ENCODE measurements at regions not wholly inside any gene's neighbourhood (a gene's known extent, or its start where the extent isn't known, plus 50 kb on each side); places are given as distances from the start of the nearest gene placed in this dataset.

DNA sequence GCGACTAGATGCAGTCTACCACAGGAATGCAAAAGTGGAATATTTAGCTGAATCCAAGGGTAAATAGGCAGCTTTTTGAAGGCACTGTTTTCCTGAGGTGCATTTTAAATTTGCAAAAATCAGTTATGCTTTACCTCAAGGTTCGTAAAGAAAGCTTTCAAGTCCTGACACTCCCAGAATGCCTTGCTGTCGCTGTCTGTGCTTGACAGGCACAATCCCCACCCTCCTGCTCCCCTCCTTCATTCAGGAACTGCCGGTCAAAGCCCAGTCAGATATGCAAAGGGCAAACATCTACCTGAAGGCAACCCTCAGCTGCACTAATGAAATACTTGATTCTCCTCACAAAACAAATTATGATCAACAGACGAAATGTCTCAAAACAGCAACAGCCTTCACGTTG lies 97.4 kb upstream of the DDX18 start:
- intact Hi-C loops (cut with DNase I) = no loop called here
- no peak for ATAC-seq (ENCODE audit: low FRiP score)
- no peak for DNase-seq
- Histone ChIP-seq H3K4me3 (ENCODE audit: low read length in 2 of 2) (no peak overlapping the region), H3K27me3 (ENCODE audit: control insufficient read depth in 1 of 2, insufficient read depth in 2 of 2, low read length in 1 of 2) (peaks cover 0 to 3% of the 10 kb centered on the region in 2 donors), H3K27ac (ENCODE audit: low read depth in 1 of 2, low read length in 2 of 2) (no peak overlapping the region), H3K9me3 (ENCODE audit: control insufficient read depth, low read length) (peaks cover 6% of the 10 kb centered on the region), H3K4me1 (ENCODE audit: control insufficient read depth in 1 of 2, insufficient read depth in 2 of 2, low read length in 2 of 2) (no peaks in the 10 kb centered on the region), H3K36me3 (ENCODE audit: control insufficient read depth in 1 of 2, insufficient read depth in 2 of 2, low read length in 1 of 2) (no peaks in the 10 kb centered on the region)
- WGBS, 2 donors = 45 to 47% methylated on average over 6 of the region's 6 CpGs

DNA sequence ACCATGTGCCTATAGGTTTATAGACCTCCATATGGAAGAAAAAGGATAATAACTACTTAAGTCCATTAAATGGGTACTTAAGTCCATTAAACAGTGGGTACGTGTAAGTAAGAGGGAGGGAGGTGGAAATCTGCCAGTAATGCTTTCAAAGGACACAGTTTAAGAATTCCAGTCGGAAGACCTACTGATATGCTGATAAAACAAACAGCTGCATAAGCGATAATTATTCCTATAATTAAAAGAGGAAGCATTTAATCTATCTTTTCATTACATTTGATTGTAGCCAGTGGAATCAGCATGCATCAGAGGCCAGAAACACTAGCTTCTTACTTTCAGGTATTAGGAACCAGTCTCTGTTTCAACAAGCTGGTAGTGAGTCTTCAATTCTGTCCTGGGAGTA lies 96.4 kb upstream of the DDX18 start:
- Histone ChIP-seq H3K4me3 (ENCODE audit: low read length in 2 of 2) (no peak overlapping the region), H3K27me3 (ENCODE audit: control insufficient read depth in 1 of 2, insufficient read depth in 2 of 2, low read length in 1 of 2) (peaks cover 0 to 3% of the 10 kb centered on the region in 2 donors), H3K4me1 (ENCODE audit: control insufficient read depth in 1 of 2, insufficient read depth in 2 of 2, low read length in 2 of 2) (no peaks in the 10 kb centered on the region), H3K27ac (ENCODE audit: low read depth in 1 of 2, low read length in 2 of 2) (no peak overlapping the region), H3K36me3 (ENCODE audit: control insufficient read depth in 1 of 2, insufficient read depth in 2 of 2, low read length in 1 of 2) (no peaks in the 10 kb centered on the region), H3K9me3 (ENCODE audit: control insufficient read depth, low read length) (peaks cover 3% of the 10 kb centered on the region)
- no peak for ATAC-seq (ENCODE audit: low FRiP score)
- DNase-seq = no peak
- intact Hi-C loops (cut with DNase I) = no loop called here
- 37 to 41% methylated on average over 3 of the region's 3 CpGs for WGBS, 2 donors

DNA sequence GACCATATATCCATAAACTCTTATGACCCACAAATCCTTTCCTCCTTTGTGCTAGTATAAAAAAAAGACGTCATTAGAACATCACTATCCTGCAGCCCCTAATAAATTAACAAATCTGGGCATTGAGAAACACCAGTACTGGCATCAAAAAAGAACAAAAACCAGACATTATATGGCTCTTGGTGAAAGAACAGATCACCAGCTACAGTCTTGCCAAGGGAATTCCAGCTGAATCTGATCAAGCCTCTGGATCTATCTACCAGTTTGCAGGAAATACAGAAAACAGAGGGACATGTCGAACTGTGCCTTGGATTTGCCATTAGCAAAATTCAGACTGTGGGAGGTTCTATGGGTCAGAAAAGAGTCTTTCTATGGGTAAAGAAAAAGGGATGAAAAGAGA lies 93.7 kb upstream of the DDX18 start:
- ATAC-seq (ENCODE audit: low FRiP score) (no peak), DNase-seq (no peak)
- WGBS, 2 donors = 53 to 67% methylated on average over 2 of the region's 2 CpGs
- no peaks in the 10 kb centered on the region for H3K36me3 ChIP-seq (ENCODE audit: control insufficient read depth in 1 of 2, insufficient read depth in 2 of 2, low read length in 1 of 2)
- H3K4me1 ChIP-seq (ENCODE audit: control insufficient read depth in 1 of 2, insufficient read depth in 2 of 2, low read length in 2 of 2) = no peaks in the 10 kb centered on the region
- intact Hi-C loops (cut with DNase I) = no loop called here
- peaks cover 2% of the 10 kb centered on the region for H3K9me3 ChIP-seq (ENCODE audit: control insufficient read depth, low read length)
- H3K27ac ChIP-seq (ENCODE audit: low read depth in 1 of 2, low read length in 2 of 2) = no peak overlapping the region
- H3K27me3 ChIP-seq (ENCODE audit: control insufficient read depth in 1 of 2, insufficient read depth in 2 of 2, low read length in 1 of 2) = peaks cover 0 to 3% of the 10 kb centered on the region in 2 donors
- no peak overlapping the region for H3K4me3 ChIP-seq (ENCODE audit: low read length in 2 of 2)

DNA sequence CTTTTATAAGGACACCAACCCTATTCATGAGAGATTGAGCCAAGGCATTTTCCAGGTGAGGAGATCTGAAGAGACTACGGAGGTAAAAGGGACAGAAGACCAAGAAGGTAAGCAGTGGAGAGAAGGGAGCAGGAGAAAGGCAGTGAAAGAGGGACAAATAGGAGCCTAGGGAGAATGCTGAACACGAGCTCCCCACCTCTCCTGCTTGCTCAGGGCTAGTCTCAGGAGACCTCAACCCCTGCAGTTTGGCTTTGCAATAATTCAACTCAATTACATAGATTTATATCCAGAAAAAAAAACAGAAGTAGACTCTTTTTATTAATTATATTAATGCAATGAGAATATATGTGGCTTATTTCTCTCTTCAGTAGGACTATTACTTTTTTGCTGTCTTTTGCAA lies 91.0 kb upstream of the DDX18 start:
- intact Hi-C loops (cut with DNase I) = no loop called here

GRCh38 chr2:117723888-117724434 lies 90.5 kb upstream of the DDX18 start:
- WGBS, 2 donors = 70 to 76% methylated on average over 9 of the region's 9 CpGs

More for the DNA sequence above, 91.0 kb upstream of the DDX18 start:
- 67 to 70% methylated on average over 2 of the region's 2 CpGs for WGBS, 2 donors
- no peak overlapping the region for H3K4me3 ChIP-seq (ENCODE audit: low read length in 2 of 2)
- no peak overlapping the region for H3K27ac ChIP-seq (ENCODE audit: low read depth in 1 of 2, low read length in 2 of 2)
- H3K27me3 ChIP-seq (ENCODE audit: control insufficient read depth in 1 of 2, insufficient read depth in 2 of 2, low read length in 1 of 2) = peaks cover 0 to 3% of the 10 kb centered on the region in 2 donors
- H3K9me3 ChIP-seq (ENCODE audit: control insufficient read depth, low read length) = peaks cover under 1% of the 10 kb centered on the region
- no peak for ATAC-seq (ENCODE audit: low FRiP score)
- DNase-seq = no peak
- no peaks in the 10 kb centered on the region for H3K36me3 ChIP-seq (ENCODE audit: control insufficient read depth in 1 of 2, insufficient read depth in 2 of 2, low read length in 1 of 2)
- H3K4me1 ChIP-seq (ENCODE audit: control insufficient read depth in 1 of 2, insufficient read depth in 2 of 2, low read length in 2 of 2) = no peaks in the 10 kb centered on the region

GRCh38 chr2:117726747-117727146 lies 87.7 kb upstream of the DDX18 start:
- Histone ChIP-seq H3K9me3 (ENCODE audit: control insufficient read depth, low read length) (no peaks in the 10 kb centered on the region), H3K27ac (ENCODE audit: low read depth in 1 of 2, low read length in 2 of 2) (no peak overlapping the region), H3K27me3 (ENCODE audit: control insufficient read depth in 1 of 2, insufficient read depth in 2 of 2, low read length in 1 of 2) (no peaks in the 10 kb centered on the region), H3K4me1 (ENCODE audit: control insufficient read depth in 1 of 2, insufficient read depth in 2 of 2, low read length in 2 of 2) (no peaks in the 10 kb centered on the region), H3K4me3 (ENCODE audit: low read length in 2 of 2) (no peak overlapping the region), H3K36me3 (ENCODE audit: control insufficient read depth in 1 of 2, insufficient read depth in 2 of 2, low read length in 1 of 2) (no peaks in the 10 kb centered on the region)
- intact Hi-C loops (cut with DNase I) = no loop called here
- no peak for ATAC-seq (ENCODE audit: low FRiP score)
- DNase-seq = no peak
- WGBS, 2 donors = 60 to 76% methylated on average over 5 of the region's 5 CpGs

More at GRCh38 chr2:117723888-117724434, 90.5 kb upstream of the DDX18 start:
- H3K27ac ChIP-seq (ENCODE audit: low read depth in 1 of 2, low read length in 2 of 2) = no peak overlapping the region
- DNase-seq (no peak), ATAC-seq (ENCODE audit: low FRiP score) (no peak)
- H3K4me3 ChIP-seq (ENCODE audit: low read length in 2 of 2) = no peak overlapping the region
- intact Hi-C loops (cut with DNase I) = no loop called here
- peaks cover 0 to 1% of the 10 kb centered on the region in 2 donors for H3K27me3 ChIP-seq (ENCODE audit: control insufficient read depth in 1 of 2, insufficient read depth in 2 of 2, low read length in 1 of 2)
- no peaks in the 10 kb centered on the region for H3K4me1 ChIP-seq (ENCODE audit: control insufficient read depth in 1 of 2, insufficient read depth in 2 of 2, low read length in 2 of 2)
- no peaks in the 10 kb centered on the region for H3K9me3 ChIP-seq (ENCODE audit: control insufficient read depth, low read length)
- H3K36me3 ChIP-seq (ENCODE audit: control insufficient read depth in 1 of 2, insufficient read depth in 2 of 2, low read length in 1 of 2) = no peaks in the 10 kb centered on the region

- no peak for ATAC-seq (ENCODE audit: low FRiP score)
- no peaks in the 10 kb centered on the region for H3K27me3 ChIP-seq (ENCODE audit: control insufficient read depth in 1 of 2, insufficient read depth in 2 of 2, low read length in 1 of 2)
- H3K4me3 ChIP-seq (ENCODE audit: low read length in 2 of 2) = no peak overlapping the region
- no peaks in the 10 kb centered on the region for H3K4me1 ChIP-seq (ENCODE audit: control insufficient read depth in 1 of 2, insufficient read depth in 2 of 2, low read length in 2 of 2)
- H3K36me3 ChIP-seq (ENCODE audit: control insufficient read depth in 1 of 2, insufficient read depth in 2 of 2, low read length in 1 of 2) = no peaks in the 10 kb centered on the region
- intact Hi-C loops (cut with DNase I) = no loop called here
- no peak for DNase-seq
- no peaks in the 10 kb centered on the region for H3K9me3 ChIP-seq (ENCODE audit: control insufficient read depth, low read length)
- no peak overlapping the region for H3K27ac ChIP-seq (ENCODE audit: low read depth in 1 of 2, low read length in 2 of 2)
Observed at GRCh38 chr2:117737846-117738245, 76.6 kb upstream of the DDX18 start.

DNA sequence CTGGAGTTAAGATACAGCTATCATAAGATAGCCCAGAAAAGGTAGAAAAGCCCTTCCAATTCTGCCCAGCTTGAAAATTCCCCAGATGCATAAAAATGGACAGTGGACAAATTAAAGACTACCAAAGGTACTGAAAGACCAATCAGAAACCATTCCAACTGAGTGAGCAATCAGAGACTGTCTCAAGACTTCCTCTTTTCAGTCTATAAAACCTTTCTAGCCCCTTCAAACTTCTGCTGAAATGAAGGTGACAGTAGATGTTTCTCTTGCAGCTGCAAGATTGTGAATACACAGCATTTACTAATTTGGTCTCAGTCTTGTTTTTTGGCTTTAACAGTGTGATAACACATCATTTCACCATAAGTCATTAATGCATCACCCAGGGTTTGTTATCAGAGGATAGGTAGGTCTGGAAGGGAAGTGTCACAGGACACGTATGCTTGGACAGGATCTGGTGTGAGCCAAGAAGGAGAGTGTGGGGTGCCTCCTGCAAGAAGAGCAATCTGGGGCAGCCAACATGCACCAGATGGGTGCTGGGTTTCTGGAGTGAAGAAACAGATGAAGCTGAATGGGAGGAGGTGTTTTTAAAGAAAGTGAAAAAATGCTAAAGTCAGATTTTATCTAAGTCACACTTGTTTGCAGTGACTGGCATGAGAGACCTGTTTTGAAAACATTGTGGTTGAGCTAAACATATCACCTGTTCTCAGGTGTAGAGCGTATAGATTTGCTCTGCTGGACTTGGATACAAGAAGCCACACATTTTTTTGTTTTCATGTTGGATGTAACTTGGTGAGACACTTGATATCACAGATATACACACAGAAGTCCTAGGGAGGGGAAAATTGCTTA lies 75.3 kb upstream of the DDX18 start:
- no peak for DNase-seq
- no peak overlapping the region for H3K27ac ChIP-seq (ENCODE audit: low read depth in 1 of 2, low read length in 2 of 2)
- WGBS, 2 donors = 69 to 77% methylated on average over 2 of the region's 2 CpGs

GRCh38 chr2:117745537-117745936 lies 69.0 kb upstream of the DDX18 start:
- DNase-seq (no peak), ATAC-seq (ENCODE audit: low FRiP score) (no peak)
- H3K4me1 ChIP-seq (ENCODE audit: control insufficient read depth in 1 of 2, insufficient read depth in 2 of 2, low read length in 2 of 2) = no peaks in the 10 kb centered on the region
- H3K36me3 ChIP-seq (ENCODE audit: control insufficient read depth in 1 of 2, insufficient read depth in 2 of 2, low read length in 1 of 2) = no peaks in the 10 kb centered on the region
- 48 to 51% methylated on average over 5 of the region's 5 CpGs for WGBS, 2 donors
- H3K27ac ChIP-seq (ENCODE audit: low read depth in 1 of 2, low read length in 2 of 2) = no peak overlapping the region
- no peaks in the 10 kb centered on the region for H3K27me3 ChIP-seq (ENCODE audit: control insufficient read depth in 1 of 2, insufficient read depth in 2 of 2, low read length in 1 of 2)
- intact Hi-C loops (cut with DNase I) = no loop called here
- peaks cover 4% of the 10 kb centered on the region for H3K9me3 ChIP-seq (ENCODE audit: control insufficient read depth, low read length)
- H3K4me3 ChIP-seq (ENCODE audit: low read length in 2 of 2) = no peak overlapping the region

More for the DNA sequence above, 75.3 kb upstream of the DDX18 start:
- Histone ChIP-seq H3K36me3 (ENCODE audit: control insufficient read depth in 1 of 2, insufficient read depth in 2 of 2, low read length in 1 of 2) (no peaks in the 10 kb centered on the region), H3K4me1 (ENCODE audit: control insufficient read depth in 1 of 2, insufficient read depth in 2 of 2, low read length in 2 of 2) (no peaks in the 10 kb centered on the region), H3K4me3 (ENCODE audit: low read length in 2 of 2) (no peak overlapping the region), H3K9me3 (ENCODE audit: control insufficient read depth, low read length) (no peaks in the 10 kb centered on the region), H3K27me3 (ENCODE audit: control insufficient read depth in 1 of 2, insufficient read depth in 2 of 2, low read length in 1 of 2) (no peaks in the 10 kb centered on the region)
- intact Hi-C loops (cut with DNase I) = no loop called here
- no peak for ATAC-seq (ENCODE audit: low FRiP score)
